Hematopoietic multipotent progenitor cell treated with erythropoietin and hydrocortisone succinate and interleukin-3 and kit ligand, for 8 days (in vitro differentiated cells): ENCODE measurements at regions not wholly inside any gene's neighbourhood (a gene's known extent, or its start where the extent isn't known, plus 50 kb on each side); places are given as distances from the start of the nearest gene placed in this dataset.

ENCODE experiments used
- DNase-seq: peaks from one replicate; pipeline ENCODE4 v3.0.0-alpha.2; 2015

GRCh38 chr1:25103164-25103795 is 129.0 kb downstream of the SYF2 start:
- DNase-seq: no peak

DNA sequence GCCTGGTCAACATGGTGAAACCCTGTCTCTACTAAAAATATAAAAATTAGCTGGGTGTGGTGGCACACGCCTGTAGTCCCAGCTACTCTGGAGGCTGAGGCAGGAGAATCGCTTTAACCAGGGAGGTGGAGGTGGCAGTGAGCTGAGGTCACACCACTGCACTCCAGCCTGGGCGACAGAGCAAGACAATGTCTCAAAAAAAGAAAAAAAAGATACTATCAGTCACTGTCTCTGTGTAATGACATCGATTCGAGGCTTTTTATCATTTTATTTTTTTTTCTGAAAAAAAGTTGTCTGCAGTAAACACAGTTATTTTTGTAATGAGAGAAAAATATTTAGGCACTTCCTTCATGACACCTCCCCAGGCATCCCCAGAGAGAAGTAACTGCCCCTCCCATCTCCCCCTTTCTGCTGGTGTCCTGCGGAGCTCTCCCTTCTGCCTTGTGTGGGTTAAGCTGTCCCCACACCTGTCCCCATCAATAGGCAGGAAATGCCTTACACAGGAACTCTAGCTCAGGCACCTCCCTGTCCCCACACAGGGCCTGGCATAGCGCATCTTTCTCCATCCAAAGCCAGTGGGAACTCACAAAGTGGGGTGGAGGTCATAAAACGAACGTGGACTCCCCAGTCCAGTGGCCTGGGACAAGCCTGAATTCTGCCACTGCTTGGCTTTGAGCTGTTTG is 132.0 kb downstream of the SYF2 start:
- no peak for DNase-seq

DNA sequence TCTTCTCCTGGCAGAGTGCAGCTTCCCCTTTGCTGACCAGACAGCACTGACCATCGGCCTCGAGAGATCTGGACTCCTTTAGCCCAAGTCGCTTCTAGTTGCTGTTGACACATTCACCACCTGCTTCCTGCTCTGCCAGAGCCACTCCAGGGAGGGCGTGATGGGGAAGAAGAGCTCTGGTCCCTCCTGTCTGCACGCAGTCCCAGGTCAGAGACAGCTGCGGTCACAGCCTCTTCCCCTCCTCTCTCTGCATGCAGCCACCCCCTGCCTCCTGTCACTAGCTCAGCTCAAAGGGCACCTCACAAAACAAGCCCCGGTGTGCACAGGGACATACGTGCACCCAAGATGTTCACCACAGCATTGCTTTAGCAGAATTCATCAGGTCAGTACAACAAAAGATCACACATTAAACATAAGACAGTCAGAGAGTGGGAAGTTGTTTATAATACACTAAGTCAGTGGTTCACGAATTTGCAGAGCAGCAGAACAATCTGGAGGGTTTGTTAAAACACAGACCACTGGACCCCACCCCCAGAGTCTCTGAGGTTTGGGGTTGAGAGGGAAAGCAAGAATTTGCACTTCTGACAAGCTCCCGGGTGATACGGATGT is 132.9 kb downstream of the SYF2 start:
- DNase-seq: no peak

DNA sequence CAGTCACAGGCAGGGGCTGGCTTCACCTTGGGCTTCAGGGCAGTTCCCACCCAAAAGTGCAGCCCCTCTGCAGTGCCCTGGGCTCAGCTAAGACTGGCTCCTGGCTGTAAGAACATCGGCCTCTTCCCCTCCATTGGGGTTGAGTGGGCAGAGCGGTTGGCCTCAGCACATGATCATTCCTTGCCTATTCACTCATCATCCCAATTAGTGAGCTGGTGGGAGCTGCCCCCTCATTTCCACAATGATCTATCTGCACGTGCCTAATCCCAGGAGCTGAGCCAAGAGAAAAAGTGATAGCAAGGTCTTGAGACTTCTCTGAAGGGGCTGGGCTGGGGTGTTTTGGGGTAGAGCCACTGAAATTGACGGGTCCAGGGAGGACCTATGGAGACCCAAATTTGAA is 133.6 kb downstream of the SYF2 start:
- no peak for DNase-seq

DNA sequence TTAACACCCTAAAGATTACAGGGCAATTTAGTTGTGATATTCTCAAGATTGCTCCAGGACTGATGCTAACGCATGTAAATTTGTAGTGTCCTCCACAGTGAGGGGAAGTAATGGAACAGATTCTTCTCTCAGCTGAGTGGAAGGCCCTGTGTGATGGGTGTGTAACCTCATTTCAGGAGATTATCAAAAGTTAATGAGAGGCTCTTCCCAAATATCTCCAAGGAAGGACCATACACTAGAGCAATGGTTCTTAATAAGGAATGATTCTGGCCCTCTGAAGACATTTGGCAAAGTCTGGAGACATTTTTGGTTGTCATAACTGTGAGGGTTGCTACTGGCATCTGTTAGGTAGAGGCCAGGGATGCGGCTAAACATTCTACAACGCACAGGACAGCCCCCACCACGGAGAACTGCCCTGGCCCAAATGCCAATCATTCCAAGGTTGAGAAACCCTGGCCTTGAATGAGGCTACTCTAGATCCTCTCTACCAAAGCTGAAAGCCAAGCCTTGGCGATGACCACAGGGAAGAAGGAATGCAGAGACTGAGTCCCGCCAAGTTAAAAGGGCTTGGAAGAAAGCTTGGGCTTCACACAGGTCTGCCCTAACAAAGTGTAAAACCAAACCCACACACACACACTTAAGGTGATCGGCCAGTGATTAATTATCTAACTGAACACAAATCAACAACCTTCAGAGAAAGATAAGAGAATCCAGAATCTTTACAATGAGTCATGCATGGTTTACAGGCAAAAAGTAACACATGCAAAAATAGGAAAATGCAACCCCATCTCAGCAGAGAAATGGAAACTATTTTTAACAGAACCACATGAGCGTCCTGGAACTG is 135.8 kb downstream of the SYF2 start:
- DNase-seq: no peak

GRCh38 chr1:25095635-25096200 is 136.6 kb downstream of the SYF2 start:
- DNase-seq: no peak

DNA sequence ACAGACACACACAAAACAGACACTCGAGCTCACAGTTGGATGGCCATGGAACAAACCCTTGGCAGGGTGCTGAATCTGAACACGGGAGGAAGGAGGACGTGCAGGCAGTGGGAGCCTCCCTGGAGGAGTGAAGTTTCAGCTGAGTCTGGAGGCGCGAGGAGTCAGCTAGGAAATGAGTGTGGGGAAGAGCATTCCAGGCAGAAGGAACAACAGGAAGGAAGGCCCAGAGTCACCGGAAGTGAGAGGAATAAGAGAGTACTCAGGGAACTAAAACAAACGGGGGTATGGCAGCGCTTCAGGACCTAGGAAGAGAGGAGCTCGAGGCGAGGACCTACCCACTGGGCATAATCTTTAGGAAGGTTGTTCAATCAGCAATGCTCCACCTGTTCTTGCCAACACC is 137.3 kb downstream of the SYF2 start:
- no peak for DNase-seq

DNA sequence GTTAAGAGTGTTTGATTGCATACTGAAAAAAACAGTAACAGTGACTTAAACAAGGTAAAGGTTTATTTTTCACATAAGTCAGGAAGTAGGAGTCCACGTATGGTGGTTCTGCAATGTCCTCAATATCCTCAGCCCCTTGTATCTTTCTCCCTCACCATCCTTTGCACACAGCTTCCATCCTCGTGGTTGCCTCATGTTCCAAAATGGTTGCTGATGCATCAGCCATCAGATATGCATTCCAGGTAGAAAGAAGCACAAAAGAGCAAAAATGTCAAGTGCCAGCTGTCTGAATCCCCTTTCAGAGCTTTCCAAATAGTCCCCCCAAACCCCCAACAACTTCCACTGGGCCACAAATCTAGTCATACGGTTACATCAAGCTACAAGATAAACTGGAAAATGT is 138.1 kb downstream of the SYF2 start:
- no peak for DNase-seq

- no peak for DNase-seq
Observed at GRCh38 chr1:25091658-25092057, 140.6 kb downstream of the SYF2 start.

DNA sequence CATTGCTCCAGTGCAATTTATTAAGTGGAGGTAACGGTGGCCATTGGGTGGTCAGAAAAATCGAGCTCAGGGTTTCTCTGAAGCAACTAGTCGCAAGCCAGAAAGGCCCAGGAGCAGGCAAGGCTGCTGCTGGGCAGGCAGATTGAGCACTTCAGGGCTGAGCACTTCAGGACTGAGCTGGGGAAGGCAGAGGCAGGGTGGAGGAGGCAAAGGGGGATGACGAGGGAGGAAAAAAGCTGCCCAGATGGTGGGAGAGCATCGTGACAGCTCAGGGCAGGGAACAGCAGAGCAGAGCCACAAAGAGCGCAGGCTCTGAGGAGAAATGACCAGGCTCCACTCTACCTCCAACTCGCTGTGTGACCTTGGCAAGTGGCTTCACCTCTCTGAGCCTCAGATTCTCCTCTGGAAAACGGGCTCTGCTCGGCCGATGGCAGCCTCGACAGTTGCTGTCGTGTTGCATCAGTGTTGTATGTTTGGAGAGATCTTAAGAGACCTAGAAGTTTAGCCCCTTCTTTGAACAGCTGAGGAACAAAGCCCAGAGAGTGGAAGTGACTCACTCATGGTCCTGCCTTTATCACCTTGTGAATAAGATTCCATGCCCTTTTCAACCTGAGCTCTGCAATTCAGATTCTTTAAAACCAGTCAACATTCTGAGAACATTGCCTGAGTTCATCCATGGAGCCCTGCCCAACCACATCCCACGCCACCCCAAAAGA is 141.4 kb downstream of the SYF2 start:
- no peak for DNase-seq

- no peak for DNase-seq
Observed at GRCh38 chr1:25089772-25090171, 142.5 kb downstream of the SYF2 start.

- DNase-seq: no peak
Observed at GRCh38 chr1:25088946-25089345, 143.4 kb downstream of the SYF2 start.

- no peak for DNase-seq
Observed at GRCh38 chr1:25088180-25088701, 144.1 kb downstream of the SYF2 start.

DNA sequence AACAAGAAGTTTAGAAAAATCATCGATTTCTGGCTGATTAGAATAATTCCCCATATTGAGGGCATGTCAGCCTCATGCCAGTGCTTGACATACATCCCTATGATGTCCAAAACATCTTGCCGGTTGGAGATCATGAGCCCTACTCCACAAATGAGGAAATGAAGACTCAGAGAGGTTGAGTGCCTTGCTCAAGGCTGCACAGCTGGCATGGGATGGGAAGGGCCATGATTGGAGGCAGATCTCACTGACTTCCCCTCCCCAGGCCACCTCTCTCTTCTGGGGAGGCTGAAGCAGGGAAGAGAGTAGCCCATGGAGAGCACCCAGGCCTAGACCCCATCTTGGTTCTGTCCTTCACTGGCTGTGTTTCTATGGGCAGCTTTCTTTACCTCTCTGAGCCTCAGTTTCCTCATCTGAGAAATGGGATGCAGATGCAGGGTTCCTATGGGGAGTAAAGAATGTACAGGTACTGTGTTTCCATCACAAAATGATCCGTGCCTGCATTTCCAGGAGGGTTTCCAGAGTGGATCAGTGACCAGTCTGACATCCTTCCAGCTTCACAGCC is 145.7 kb downstream of the SYF2 start:
- DNase-seq: no peak

DNA sequence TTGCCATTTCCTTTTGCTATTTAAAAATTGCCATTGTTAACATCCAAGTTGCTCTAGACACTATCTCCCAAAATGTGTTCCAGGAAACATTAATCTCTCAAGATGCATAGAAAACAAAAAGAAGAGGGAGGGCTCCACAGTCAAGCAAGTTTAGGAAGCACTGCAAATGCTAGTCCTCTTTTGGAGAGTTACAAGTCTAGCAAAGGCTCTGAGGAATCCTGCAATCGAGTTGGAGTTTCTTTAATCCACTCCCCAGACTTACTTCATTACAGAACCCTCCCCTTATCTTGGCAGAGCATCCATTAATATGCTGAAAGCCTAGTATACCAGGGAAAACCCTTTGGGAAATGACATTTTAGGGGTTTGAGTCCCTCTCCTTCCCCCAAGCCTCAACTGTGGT is 147.9 kb downstream of the SYF2 start:
- no peak for DNase-seq

DNA sequence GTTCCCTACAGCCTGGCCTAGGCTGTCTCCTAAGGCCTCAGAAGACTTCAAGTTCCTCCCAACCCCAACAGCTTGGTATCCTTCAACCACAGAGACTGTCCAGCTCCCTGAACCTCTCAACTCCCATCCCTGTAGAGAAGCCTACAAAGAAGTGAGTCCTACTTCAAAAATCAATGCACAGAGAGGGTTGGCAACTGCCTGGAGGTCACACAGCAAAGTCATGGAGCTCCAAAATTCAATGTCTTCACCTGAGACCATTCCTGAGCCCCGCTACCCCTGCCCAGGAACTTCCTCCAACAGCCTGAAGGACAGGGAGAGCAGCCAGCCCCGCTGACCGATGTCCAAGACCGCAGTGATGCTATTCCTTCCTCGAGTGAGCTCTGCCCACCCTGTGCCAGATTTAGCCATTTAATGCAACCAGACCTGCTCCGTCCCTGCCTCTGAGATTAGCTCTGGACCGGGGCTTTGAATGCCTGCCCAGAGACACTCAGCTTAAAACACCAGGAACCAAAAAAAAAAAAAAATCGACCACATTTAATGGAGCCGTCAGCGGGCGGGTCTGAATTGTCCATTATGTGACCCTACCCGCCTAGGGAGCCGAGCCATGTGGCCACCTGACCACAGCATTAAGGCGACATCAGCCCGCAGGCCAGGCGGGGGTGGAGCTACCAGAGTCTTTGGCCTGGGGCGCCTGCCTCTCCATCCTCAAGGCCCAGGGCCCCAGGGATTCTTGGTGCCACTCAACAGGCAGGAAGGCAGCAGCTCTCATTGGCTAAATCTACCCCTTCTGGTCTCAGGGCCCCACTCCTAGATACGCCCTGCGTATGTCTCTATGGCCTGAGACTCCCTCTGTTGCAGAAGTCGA is 148.6 kb downstream of the SYF2 start:
- no peak for DNase-seq

- DNase-seq: no peak
Observed at GRCh38 chr1:25082995-25083394, 149.3 kb downstream of the SYF2 start.

- DNase-seq: no peak
Observed at GRCh38 chr1:25082216-25082899, 149.9 kb downstream of the SYF2 start.

- no peak for DNase-seq
Observed at GRCh38 chr1:25081496-25081895, 150.8 kb downstream of the SYF2 start.
